Activated T-helper 17 cell treated with anti-CD3 and anti-CD28 coated beads, Interleukin-2, amount 50 U/mL, for 72 hours (primary cell): ENCODE measurements at regions not wholly inside any gene's neighbourhood (a gene's known extent, or its start where the extent isn't known, plus 50 kb on each side); places are given as distances from the start of the nearest gene placed in this dataset.

Experiments used
- ATAC-seq: fragments of 150-1000 bp; cut with Tn5 transposase; replicated peaks from 2 replicates; pipeline ENCODE4 v1.10.0; 2021; ENCODE audit warnings: mild to moderate bottlenecking, moderate library complexity
- H3K27ac Mint-ChIP-seq: one replicate; pipeline ENCODE4 v1.8.0; 2022; ENCODE audit warnings: mixed read lengths
- H3K27me3 Mint-ChIP-seq: one replicate; pipeline ENCODE4 v1.8.0; 2022; ENCODE audit warnings: mixed read lengths
- H3K36me3 Mint-ChIP-seq: one replicate; pipeline ENCODE4 v1.8.0; 2022; ENCODE audit warnings: low read depth, mild to moderate bottlenecking, mixed read lengths
- H3K4me1 Mint-ChIP-seq: one replicate; pipeline ENCODE4 v1.8.0; 2022; ENCODE audit warnings: mixed read lengths
- H3K4me3 Mint-ChIP-seq: one replicate; pipeline ENCODE4 v1.8.0; 2022; ENCODE audit warnings: mild to moderate bottlenecking, mixed read lengths
- H3K9me3 Mint-ChIP-seq: one replicate; pipeline ENCODE4 v1.8.0; 2022; ENCODE audit warnings: mixed read lengths

GRCh38 chr9:7392148-7392547 lies 407.4 kb downstream of the DMAC1 start:
- no peak overlapping the region for H3K4me3 Mint-ChIP-seq

GRCh38 chr9:7388755-7389154 lies 410.8 kb downstream of the DMAC1 start:
- Mint-ChIP-seq H3K4me1 (no peaks in the 10 kb centered on the region), H3K4me3 (no peak overlapping the region), H3K9me3 (no peaks in the 10 kb centered on the region), H3K36me3 (no peaks in the 10 kb centered on the region), H3K27me3 (peaks cover 12% of the 10 kb centered on the region), H3K27ac (no peak overlapping the region)
- no peak for ATAC-seq

More at GRCh38 chr9:7392148-7392547, 407.4 kb downstream of the DMAC1 start:
- H3K27ac Mint-ChIP-seq: no peak overlapping the region
- no peaks in the 10 kb centered on the region for H3K4me1 Mint-ChIP-seq
- peaks cover 4% of the 10 kb centered on the region for H3K27me3 Mint-ChIP-seq
- H3K36me3 Mint-ChIP-seq: no peaks in the 10 kb centered on the region
- no peaks in the 10 kb centered on the region for H3K9me3 Mint-ChIP-seq
- no peak for ATAC-seq

GRCh38 chr9:7387840-7388239 lies 411.7 kb downstream of the DMAC1 start:
- Mint-ChIP-seq H3K4me1 (no peaks in the 10 kb centered on the region), H3K9me3 (no peaks in the 10 kb centered on the region), H3K4me3 (no peak overlapping the region), H3K36me3 (no peaks in the 10 kb centered on the region), H3K27ac (no peak overlapping the region), H3K27me3 (peaks cover 12% of the 10 kb centered on the region)
- ATAC-seq: no peak

GRCh38 chr9:7382304-7382703 lies 417.3 kb downstream of the DMAC1 start:
- no peaks in the 10 kb centered on the region for H3K9me3 Mint-ChIP-seq
- H3K27me3 Mint-ChIP-seq: peaks cover 16% of the 10 kb centered on the region
- H3K36me3 Mint-ChIP-seq: no peaks in the 10 kb centered on the region
- H3K27ac Mint-ChIP-seq: no peak overlapping the region
- H3K4me1 Mint-ChIP-seq: no peaks in the 10 kb centered on the region
- H3K4me3 Mint-ChIP-seq: no peak overlapping the region
- no peak for ATAC-seq

- peaks cover 8% of the 10 kb centered on the region for H3K27me3 Mint-ChIP-seq
- H3K4me1 Mint-ChIP-seq: no peaks in the 10 kb centered on the region
- H3K36me3 Mint-ChIP-seq: no peaks in the 10 kb centered on the region
- no peak overlapping the region for H3K4me3 Mint-ChIP-seq
- no peaks in the 10 kb centered on the region for H3K9me3 Mint-ChIP-seq
- no peak overlapping the region for H3K27ac Mint-ChIP-seq
- ATAC-seq: no peak
These were observed 422.1 kb downstream of the DMAC1 start for GRCh38 chr9:7377489-7377888.

GRCh38 chr9:7376833-7377232 lies 422.7 kb downstream of the DMAC1 start:
- H3K4me3 Mint-ChIP-seq: no peak overlapping the region
- H3K4me1 Mint-ChIP-seq: no peaks in the 10 kb centered on the region
- peaks cover 8% of the 10 kb centered on the region for H3K27me3 Mint-ChIP-seq
- H3K9me3 Mint-ChIP-seq: no peaks in the 10 kb centered on the region
- no peak for ATAC-seq
- H3K27ac Mint-ChIP-seq: no peak overlapping the region
- no peaks in the 10 kb centered on the region for H3K36me3 Mint-ChIP-seq

- ATAC-seq: no peak
- Mint-ChIP-seq H3K36me3 (no peaks in the 10 kb centered on the region), H3K27ac (no peak overlapping the region), H3K4me3 (no peak overlapping the region), H3K9me3 (no peaks in the 10 kb centered on the region), H3K27me3 (peaks cover 5% of the 10 kb centered on the region), H3K4me1 (no peaks in the 10 kb centered on the region)
These were observed 423.4 kb downstream of the DMAC1 start for GRCh38 chr9:7376213-7376612.

GRCh38 chr9:7375013-7375511 lies 424.5 kb downstream of the DMAC1 start:
- H3K4me3 Mint-ChIP-seq: no peak overlapping the region
- no peak for ATAC-seq
- H3K9me3 Mint-ChIP-seq: no peaks in the 10 kb centered on the region
- no peaks in the 10 kb centered on the region for H3K27me3 Mint-ChIP-seq
- H3K36me3 Mint-ChIP-seq: no peaks in the 10 kb centered on the region
- no peak overlapping the region for H3K27ac Mint-ChIP-seq
- H3K4me1 Mint-ChIP-seq: no peaks in the 10 kb centered on the region

GRCh38 chr9:7370988-7371387 lies 428.6 kb downstream of the DMAC1 start:
- Mint-ChIP-seq H3K27me3 (no peaks in the 10 kb centered on the region), H3K9me3 (no peaks in the 10 kb centered on the region), H3K27ac (no peak overlapping the region), H3K4me3 (no peak overlapping the region), H3K4me1 (no peaks in the 10 kb centered on the region), H3K36me3 (no peaks in the 10 kb centered on the region)
- no peak for ATAC-seq

- Mint-ChIP-seq H3K27ac (no peak overlapping the region), H3K4me1 (no peaks in the 10 kb centered on the region), H3K4me3 (no peak overlapping the region), H3K36me3 (no peaks in the 10 kb centered on the region), H3K27me3 (no peaks in the 10 kb centered on the region), H3K9me3 (no peaks in the 10 kb centered on the region)
- ATAC-seq: no peak
These were observed 429.2 kb downstream of the DMAC1 start for GRCh38 chr9:7370381-7370780.

- H3K36me3 Mint-ChIP-seq: no peaks in the 10 kb centered on the region
- ATAC-seq: no peak
- H3K27me3 Mint-ChIP-seq: no peaks in the 10 kb centered on the region
- no peak overlapping the region for H3K27ac Mint-ChIP-seq
- H3K9me3 Mint-ChIP-seq: no peaks in the 10 kb centered on the region
- H3K4me1 Mint-ChIP-seq: no peaks in the 10 kb centered on the region
- no peak overlapping the region for H3K4me3 Mint-ChIP-seq
These were observed 430.2 kb downstream of the DMAC1 start for GRCh38 chr9:7369384-7369821.

- Mint-ChIP-seq H3K36me3 (no peaks in the 10 kb centered on the region), H3K4me3 (no peak overlapping the region), H3K27me3 (no peaks in the 10 kb centered on the region), H3K4me1 (no peaks in the 10 kb centered on the region), H3K9me3 (no peaks in the 10 kb centered on the region), H3K27ac (no peak overlapping the region)
- no peak for ATAC-seq
These were observed 430.9 kb downstream of the DMAC1 start for GRCh38 chr9:7368410-7369292.

GRCh38 chr9:7367726-7368125 lies 431.9 kb downstream of the DMAC1 start:
- H3K4me1 Mint-ChIP-seq: no peaks in the 10 kb centered on the region
- no peaks in the 10 kb centered on the region for H3K9me3 Mint-ChIP-seq
- no peak overlapping the region for H3K4me3 Mint-ChIP-seq
- H3K36me3 Mint-ChIP-seq: no peaks in the 10 kb centered on the region
- no peak for ATAC-seq
- H3K27me3 Mint-ChIP-seq: no peaks in the 10 kb centered on the region
- no peak overlapping the region for H3K27ac Mint-ChIP-seq

GRCh38 chr9:7366121-7366520 lies 433.5 kb downstream of the DMAC1 start:
- Mint-ChIP-seq H3K4me1 (no peaks in the 10 kb centered on the region), H3K36me3 (no peaks in the 10 kb centered on the region), H3K27ac (no peak overlapping the region), H3K27me3 (peaks cover 3% of the 10 kb centered on the region), H3K9me3 (no peaks in the 10 kb centered on the region), H3K4me3 (no peak overlapping the region)
- ATAC-seq: no peak

GRCh38 chr9:7363777-7364477 lies 435.7 kb downstream of the DMAC1 start:
- Mint-ChIP-seq H3K27ac (no peak overlapping the region), H3K4me3 (no peak overlapping the region), H3K27me3 (peaks cover 6% of the 10 kb centered on the region), H3K4me1 (no peaks in the 10 kb centered on the region), H3K36me3 (no peaks in the 10 kb centered on the region), H3K9me3 (no peaks in the 10 kb centered on the region)
- ATAC-seq: no peak
